HG03108 (cell line): ENCODE measurements at regions not wholly inside any gene's neighbourhood (a gene's known extent, or its start where the extent isn't known, plus 50 kb on each side); places are given as distances from the start of the nearest gene placed in this dataset.

ENCODE experiments used
- ATAC-seq: cut with Tn5 transposase; IDR thresholded peaks from one replicate; pipeline ENCODE4 v1.9.1; 2021; ENCODE audit warnings: moderate library complexity; ENCODE audit not compliant: unreplicated experiment

DNA sequence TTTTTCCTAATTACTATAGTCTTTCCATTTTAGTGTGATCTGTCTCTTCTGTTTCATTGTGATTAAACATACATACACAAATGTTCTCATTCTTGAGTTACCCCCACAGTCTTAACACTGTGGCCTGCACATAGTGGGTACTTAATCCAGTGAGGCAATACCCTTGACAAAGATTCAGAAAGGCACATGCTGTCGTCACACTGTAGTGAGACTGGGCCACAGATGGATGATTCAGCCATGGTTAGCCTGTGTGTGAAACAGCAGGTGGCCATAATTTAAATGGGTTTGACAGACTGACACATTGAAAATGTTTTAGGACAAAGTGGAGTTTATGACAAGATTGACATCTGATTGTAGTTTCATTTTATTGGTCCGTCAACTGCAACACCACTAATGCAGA, 313.1 kb downstream of the C11orf87 start:
- no peak for ATAC-seq

DNA sequence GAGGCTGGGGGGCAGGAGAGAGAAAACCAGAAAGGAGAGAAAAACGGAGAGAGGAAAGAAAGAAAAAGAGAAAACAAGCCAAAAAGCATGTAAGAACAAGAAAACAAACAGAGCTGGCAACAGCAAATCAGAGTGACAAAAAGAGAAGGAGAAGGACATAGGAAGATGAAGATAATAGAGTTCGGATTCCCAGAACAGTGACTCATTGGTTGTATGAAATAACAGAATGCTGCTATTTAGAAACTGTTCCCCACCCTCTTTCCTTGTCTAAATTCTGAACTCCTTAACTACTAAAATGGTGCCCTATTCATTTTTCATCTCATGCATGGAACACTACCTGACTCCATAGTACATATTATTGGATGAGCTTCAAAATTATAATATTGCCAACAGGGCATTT, 317.4 kb downstream of the C11orf87 start:
- no peak for ATAC-seq

DNA sequence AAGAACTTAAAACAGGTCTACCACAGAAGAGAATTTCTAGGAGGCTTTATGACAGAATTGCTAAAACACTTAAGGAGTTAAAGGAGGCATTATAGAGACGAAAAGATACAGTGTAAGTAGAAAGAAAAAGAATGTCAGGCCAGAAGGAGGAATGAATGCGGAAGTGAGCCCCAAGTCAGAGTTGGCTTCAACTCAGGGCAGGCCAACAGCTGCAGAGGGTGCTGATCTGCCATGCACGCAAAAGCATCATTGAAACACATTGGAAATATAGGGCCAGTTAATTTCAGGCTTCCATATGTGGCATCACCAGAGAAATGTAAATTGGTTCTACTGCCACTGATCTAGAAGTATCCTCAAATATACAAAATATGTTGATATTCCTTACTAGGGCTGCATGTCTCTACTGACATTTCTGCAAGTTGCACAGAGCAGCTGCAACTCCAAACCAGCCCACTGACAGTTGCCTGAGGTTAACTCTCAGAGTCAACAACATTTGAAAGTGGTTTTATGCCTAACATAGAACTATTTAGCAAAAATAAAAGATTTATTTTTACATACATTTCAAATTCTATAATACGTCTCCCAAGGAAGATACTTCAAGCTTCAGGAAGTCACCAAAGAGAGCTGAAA, 324.1 kb downstream of the C11orf87 start:
- no peak for ATAC-seq

DNA sequence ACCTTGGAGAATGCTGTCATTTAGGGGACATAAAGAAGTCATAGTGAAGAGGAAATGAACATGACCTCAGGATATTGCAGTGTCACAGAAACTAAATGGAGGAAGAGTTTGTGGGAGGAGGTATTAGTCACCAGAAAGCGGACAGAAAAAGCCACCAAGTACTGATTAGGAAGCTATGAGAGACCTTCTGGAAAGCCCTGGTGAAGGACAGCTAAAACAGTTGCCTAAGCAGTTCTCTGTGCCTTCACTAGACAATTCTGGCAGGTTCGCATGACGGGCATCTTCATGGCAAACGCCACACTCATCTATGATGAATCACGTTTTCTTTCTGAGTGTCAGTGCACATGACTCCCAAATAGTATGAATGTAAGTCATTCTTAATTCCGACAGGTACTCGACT, 325.8 kb downstream of the C11orf87 start:
- ATAC-seq = no peak

DNA sequence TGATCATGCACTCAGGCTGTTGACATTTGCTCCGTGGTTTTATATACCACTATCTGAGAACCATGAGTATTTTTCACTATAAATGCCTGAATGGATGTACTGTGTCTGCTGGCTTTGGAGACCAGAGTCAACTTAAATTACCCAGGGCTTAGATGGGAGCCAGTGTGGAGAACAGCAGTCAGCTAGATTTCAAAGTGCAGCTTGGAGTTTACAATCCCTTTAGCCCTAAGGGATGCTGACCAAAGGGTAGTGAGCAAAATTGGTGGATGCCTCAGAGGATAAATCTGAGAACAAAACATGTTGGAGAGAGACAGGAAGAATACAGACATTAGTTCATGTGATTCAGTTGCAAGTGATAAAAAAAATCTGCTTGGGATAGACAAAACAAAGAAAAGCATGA, 327.5 kb downstream of the C11orf87 start:
- no peak for ATAC-seq

DNA sequence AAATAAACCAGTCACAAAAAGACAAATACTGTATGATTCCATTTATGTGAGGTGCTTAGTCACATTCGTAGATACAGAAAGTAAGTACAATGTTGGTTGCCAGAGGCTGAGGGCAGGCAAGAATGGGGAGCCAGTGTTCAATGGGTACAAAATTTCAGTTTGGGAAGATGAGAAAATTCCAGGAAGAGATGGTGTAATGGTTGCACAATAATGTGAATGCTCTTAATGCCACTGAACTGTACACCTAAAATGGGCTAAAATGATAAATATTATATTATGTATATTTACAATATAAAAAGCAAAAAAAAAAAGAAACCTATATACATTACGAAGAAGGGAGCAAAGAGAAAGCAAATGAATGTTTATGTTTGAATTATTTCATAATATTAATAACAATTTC, 329.0 kb downstream of the C11orf87 start:
- ATAC-seq = no peak

DNA sequence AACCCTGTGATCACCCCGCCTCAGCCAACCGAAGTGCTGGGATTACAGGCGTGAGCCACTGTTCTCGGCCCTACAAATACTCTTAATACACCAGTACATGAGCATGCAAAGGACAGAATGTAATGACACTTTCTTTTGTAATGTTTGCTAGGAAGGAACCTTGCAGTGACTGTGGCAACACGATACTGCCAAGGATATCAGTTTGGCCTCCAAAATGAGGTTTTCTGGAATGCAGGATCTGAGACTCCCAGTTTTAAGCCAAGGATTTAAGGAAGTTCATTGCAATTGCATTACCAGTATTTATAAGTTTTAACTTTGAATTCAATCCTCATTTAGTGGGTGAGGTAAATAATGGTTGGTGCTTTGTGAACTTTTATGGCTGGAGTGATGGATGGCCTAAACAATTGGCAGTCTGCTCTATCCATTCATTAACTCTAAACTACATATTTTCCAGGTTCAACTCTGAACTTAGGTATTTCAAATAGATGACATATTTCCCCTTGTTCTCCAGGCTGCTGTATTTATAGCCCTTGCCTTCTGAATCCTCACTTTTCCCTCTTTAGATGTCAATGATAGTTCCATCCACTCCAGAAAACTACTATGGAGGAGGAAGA, 330.3 kb downstream of the C11orf87 start:
- no peak for ATAC-seq

DNA sequence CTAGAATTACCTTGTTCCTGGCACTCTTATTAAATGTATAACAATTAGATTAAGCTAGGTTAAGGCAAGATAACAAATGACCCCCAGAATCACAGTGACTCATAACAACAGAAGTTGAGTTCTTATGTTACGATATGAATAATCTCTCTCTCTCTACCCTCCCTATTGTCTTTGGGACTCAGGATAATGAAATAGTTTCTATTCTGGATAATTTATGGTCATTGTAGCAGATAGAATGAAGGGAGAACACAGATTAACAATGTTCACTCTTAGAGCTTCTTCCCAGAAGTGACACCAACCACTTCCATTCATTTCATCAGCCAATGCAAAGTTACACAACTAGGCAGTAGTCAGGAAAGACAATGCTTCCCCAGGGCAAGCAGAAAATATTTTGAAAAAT, 334.5 kb downstream of the C11orf87 start:
- ATAC-seq = no peak

DNA sequence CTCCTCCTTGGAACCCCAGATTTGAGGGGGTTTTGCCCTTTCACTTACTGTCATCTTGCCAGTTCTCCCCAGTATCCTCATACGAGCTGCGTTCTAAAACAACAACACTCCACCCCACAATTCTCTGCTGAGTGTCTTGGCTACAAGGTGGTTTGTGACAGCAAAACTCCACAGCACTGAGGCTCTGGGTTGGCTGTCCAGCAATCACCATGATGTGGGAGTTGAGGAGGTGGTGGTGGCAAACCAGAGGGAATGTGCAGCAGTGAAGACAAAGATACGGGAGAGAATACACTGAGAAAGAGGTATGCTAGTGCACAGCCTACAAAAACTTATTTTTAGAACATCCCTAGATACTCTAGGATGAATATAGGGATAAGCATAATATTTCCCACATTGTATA, 335.0 kb downstream of the C11orf87 start:
- no peak for ATAC-seq

DNA sequence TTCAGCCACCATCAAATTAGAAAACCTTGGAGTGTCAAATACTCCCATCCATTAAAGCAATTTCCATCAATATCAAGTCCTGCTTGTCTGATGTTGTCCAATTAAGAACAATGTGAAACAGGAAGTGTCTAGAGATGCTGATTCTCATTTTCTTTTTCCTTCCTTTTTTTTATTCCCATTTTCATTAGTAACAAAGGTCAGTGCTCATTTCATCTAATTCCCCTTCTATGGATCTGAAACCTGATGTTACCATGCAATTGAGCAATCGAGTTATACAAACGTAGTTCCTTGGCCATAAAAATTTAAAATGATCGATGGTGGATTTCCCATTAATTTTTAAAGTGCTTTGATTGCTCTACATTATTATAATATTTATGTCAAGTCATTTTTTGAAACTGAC, 330.6 kb upstream of the ZC3H12C start:
- ATAC-seq = no peak

DNA sequence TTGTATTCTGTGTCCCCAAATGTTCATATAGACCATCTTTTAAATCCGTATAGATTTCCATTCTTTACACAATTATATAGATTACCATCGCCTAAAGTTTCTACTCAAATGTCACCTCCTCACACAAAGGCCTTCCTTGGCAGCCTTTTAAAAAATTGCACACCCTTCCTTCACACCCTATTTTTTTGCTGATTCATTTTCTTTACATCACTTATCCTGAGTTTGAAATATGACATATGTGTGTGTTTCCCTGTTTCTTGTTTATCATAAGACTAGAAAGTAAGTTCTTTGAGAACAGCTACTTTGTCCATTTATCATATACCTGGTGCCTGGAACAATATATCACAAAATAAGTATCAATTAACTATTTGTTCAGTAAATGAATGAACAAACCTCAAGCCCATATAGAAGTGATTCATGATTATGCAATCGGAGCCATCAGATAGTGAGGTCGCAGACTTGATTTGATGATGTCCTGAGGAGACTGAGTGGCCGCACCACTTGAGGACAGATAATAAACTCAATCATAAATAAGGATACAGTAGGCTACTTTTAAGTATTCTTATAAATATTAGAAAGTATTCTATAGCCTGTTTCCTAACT, 327.4 kb upstream of the ZC3H12C start:
- ATAC-seq = no peak

DNA sequence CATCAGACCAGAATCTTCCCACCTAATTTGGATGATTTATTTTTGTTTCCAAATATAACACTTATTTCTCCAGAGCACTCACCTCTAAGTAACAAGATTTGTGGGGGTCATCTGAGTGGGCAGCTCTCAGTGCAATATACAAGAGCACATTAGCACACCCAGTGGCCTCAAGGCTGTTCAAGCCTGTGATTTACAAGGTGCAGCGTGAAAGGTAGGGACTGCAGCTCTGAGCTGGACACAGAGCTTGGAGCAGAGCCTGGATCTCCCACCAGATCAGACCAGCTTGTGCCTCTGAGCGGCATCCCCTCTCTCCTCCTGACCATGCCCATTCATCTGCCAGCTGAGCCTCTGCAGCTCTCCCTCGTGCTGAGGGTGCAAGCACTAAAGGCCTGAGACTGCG, 323.3 kb upstream of the ZC3H12C start:
- ATAC-seq = no peak

DNA sequence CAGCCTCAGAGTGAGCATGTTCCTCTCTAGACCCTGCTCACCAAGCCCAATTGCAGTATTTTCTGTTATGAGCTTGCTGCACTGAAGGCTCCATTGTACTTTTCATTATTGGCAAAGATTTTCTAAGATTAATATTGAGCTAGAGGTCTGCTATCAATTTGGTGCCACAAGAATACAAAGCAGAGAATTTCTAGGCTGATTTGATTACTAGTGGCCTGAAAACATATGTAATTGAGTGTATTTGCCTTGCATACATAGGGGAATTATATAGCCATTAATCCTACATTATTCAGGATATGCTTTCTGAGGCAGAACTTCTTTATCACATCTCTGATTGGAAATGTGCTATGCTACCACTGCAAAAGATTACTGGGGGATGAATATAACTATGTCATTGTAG, 322.9 kb upstream of the ZC3H12C start:
- no peak for ATAC-seq

DNA sequence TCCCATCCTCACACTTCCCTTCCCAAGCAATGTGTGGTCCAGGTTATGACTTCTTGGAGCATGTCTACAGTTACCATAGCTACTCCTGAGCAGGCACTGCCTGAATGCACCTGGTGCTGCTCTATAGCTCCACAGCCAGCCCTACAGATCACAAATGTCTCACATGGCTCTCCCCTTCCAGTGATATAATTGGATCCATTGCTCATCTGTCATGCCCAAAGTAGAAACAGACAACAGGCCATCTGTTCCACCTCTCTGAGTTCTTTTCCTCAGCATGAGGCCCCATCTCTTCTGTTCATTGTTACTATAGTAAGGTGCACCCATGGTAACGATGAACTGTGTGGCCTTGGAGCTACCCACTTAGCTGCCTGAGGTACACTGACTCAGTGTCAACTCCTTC, 320.3 kb upstream of the ZC3H12C start:
- no peak for ATAC-seq

DNA sequence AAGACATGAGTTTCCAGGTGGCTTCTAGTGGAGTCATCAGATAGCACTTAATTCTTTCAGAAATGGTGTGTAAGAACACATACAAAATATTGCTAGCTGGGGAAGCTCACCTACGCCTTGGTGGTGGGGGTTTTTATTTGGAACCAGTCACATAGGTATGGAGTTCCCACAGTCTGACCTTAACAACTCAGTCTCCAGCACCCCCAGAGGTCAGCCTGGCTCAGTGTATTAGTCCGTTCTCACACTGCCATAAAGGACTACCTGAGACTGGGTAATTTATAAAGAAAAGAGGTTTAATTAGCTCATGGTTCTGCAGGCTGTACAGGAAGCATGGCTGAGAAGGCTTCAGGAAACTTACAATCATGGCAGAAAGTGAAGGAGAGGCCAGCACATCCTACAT, 317.5 kb upstream of the ZC3H12C start:
- no peak for ATAC-seq

DNA sequence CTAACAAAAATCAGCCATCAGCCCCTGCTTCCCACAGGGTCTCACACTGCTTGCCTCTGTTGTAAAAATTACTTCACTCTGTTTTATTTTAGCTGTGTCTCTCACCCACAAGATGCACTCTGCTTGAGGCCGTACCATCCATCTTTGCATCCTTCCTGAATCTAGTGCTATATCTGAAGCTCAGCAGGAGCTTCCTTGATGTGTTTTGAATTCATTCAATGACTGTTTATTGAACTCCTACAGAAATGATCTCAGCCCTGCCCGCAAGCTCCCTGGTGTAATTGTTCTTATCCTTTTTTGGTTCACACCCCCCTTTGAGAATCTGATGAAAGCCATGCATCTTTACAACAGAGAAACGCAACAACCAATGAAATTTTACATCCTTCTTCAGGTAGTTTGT, 310.2 kb upstream of the ZC3H12C start:
- ATAC-seq = no peak

DNA sequence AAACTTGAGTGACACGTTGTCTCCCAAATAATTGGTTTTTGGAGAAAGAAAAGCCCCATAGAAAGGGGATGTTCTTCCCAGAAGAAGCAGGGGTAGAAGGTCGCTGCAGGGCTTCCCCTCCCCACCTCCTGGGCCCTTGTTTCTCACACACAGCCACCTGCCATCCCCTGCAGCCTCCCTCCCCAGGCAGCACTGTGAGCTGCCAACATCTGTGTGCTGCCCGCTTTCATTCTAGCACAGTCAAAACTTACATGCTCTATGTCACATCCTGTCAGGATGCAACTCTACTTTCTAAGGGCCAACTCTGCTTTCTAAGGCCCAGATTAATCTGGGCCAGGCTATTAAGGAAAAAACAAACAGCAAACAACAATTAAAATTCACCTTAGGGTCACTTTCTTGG, 309.4 kb upstream of the ZC3H12C start:
- peak; percentile 93 for ATAC-seq

DNA sequence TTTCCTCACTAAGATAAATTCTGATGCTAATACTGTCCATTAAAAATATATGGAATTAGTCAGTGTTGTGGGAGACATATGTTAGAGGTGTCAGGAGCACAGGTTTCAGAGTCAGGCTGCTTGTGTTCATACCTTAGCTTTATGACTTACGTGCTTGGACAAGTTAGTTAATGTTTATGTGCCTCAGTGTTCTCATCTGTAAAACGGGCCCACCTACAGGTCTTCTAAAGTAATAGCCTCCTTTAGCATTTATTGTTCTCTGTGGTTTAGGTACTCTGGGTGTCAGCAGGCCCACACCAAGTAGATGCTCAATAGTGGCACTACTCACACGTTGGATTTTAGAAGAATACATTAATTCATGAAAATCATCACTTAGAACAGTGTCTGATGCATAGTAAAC, 308.7 kb upstream of the ZC3H12C start:
- no peak for ATAC-seq

DNA sequence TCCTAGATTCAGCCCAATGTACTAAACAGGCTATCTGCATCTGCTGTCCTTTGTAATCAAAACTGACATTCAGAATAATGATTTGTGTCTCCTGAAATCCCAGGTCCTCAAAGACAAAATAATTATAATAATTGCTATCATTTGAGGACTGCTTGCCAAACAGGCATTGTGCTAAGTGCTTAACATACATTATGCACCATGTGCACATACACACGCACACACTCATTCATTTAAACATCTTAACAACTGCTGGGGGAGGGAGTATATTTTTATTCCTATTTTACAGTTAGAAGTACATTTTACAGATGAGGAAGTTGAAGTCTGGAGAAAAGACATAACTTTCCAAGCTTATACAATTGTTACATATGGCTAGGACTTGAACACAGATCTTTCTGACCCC, 308.0 kb upstream of the ZC3H12C start:
- ATAC-seq = no peak

DNA sequence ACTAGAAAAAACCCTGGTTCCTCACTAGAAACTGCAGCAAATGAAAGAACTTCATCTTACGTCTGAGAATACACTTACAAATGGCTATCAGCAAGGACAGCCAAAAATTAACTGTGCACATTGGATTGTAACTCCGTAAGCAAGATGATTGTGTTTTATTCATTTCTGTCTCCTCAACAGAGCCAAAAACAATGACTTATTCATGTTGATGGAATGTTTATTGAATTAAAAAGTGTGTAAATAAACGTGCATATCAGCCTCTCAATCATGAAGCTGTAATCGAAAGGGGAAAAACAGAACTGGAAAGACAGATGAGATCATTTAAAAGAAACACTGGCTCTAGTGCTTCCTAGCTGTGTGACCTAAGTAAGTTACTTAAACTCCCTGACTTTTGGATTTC, 307.5 kb upstream of the ZC3H12C start:
- ATAC-seq = no peak

DNA sequence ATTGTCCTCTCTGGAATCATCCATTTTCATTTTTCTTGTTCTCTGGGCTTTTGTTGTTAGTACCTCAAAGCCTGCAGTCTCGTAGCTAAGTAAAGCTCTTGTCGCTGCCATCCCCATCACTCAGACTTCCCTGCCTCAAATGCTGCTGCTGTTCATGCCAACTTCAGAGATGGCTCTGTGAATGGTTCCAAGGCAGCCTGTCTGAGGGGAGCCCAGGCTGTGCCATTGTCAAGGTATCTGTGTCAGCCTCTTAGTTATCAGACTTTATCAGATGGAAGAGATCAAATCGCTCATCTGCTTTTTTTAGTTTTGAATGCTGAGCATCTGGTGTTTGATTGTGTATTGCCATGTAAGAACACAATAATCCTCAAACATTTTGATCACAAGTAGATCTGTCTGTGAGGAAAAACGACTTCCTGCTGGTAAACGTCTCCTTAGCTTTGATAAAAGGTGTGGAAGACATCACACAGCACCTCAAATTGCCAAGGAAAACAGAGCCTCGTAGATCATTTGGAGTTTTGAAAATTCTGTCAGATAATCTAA, 304.2 kb upstream of the ZC3H12C start:
- ATAC-seq = no peak

DNA sequence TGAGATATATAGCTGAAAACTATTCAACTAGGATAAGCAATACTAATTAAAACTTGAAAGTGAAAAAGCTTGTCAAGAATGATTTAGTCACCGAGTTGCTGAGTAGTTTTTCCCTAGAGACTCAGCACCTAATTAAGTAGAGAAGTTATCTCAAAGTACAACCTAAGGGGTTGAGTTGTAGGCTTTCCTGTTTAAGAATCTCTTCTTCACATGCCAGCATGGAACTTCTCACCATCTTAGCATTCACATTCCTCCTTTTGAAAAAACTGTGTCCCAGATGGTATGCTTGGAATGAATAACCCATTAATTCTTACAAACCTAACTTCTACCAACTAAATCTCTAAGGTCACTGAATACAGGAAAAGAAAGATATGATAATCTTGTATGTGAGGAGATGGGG, 303.3 kb upstream of the ZC3H12C start:
- ATAC-seq = no peak

DNA sequence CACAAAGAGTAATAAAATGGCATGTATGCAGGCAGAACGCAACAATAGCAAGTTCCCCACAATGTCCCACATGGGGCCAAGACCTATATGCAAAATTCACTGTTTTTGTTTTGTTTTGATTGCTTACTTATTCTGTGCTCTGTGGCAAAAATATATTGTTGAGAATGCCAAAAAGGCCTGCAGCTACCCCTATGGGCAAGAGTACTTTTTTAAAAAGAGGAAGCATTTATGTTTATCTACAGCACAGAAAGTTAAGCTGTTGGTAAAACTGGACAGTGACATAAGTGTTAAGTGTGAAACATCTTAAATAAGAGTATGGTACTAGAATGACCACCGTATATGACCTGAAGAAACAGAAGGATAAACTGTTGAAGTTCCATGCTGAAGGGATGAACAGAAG, 301.9 kb upstream of the ZC3H12C start:
- ATAC-seq = no peak
